ENCODE measurements at regions not wholly inside any gene's neighbourhood (a gene's known extent, or its start where the extent isn't known, plus 50 kb on each side); places are given as distances from the start of the nearest gene placed in this dataset.
"Not testable (repeated sequence)": the region's sequence is repeated elsewhere in the genome, so short reads cannot be mapped to it uniquely, and the experiment has no call there.

- DNase-seq (ENCODE audit: low spot score): no peak
Measured at GRCh38 chr11:25769287-25769686, 562.6 kb upstream of the ANO3 start.

- no peak for DNase-seq (ENCODE audit: low spot score)
Measured at GRCh38 chr11:25771605-25772004, 560.3 kb upstream of the ANO3 start.

GRCh38 chr11:25775603-25776002 lies 556.3 kb upstream of the ANO3 start:
- no peak for DNase-seq (ENCODE audit: low spot score)

- DNase-seq (ENCODE audit: low spot score): no peak
Measured at GRCh38 chr11:25776238-25776637, 555.7 kb upstream of the ANO3 start.

- DNase-seq (ENCODE audit: low spot score): no peak
Measured at GRCh38 chr11:25777343-25777742, 554.6 kb upstream of the ANO3 start.

GRCh38 chr11:25779033-25779432 lies 552.9 kb upstream of the ANO3 start:
- no peak for DNase-seq (ENCODE audit: low spot score)

- no peak for DNase-seq (ENCODE audit: low spot score)
Measured at GRCh38 chr11:25787416-25787815, 544.5 kb upstream of the ANO3 start.

- no peak for DNase-seq (ENCODE audit: low spot score)
Measured at GRCh38 chr11:25790396-25790795, 541.5 kb upstream of the ANO3 start.

- no peak for DNase-seq (ENCODE audit: low spot score)
Measured at GRCh38 chr11:25793637-25794036, 538.3 kb upstream of the ANO3 start.

GRCh38 chr11:25794804-25795203 lies 537.1 kb upstream of the ANO3 start:
- no peak for DNase-seq (ENCODE audit: low spot score)

GRCh38 chr11:25816411-25816810 lies 515.5 kb upstream of the ANO3 start:
- DNase-seq (ENCODE audit: low spot score): no peak

- DNase-seq (ENCODE audit: low spot score): no peak
Measured at GRCh38 chr11:25824688-25825087, 507.2 kb upstream of the ANO3 start.

GRCh38 chr11:25831485-25831884 lies 500.4 kb upstream of the ANO3 start:
- not testable (repeated sequence) for DNase-seq (ENCODE audit: low spot score)

- no peak for DNase-seq (ENCODE audit: low spot score)
Measured at GRCh38 chr11:25838918-25839625, 492.9 kb upstream of the ANO3 start.

GRCh38 chr11:25844811-25845210 lies 487.1 kb upstream of the ANO3 start:
- no peak for DNase-seq (ENCODE audit: low spot score)

- no peak for DNase-seq (ENCODE audit: low spot score)
Measured at GRCh38 chr11:25855916-25856315, 476.0 kb upstream of the ANO3 start.

- DNase-seq (ENCODE audit: low spot score): no peak
Measured at GRCh38 chr11:25859776-25860175, 472.2 kb upstream of the ANO3 start.

GRCh38 chr11:25860677-25861450 lies 471.1 kb upstream of the ANO3 start:
- no peak for DNase-seq (ENCODE audit: low spot score)

GRCh38 chr11:25862159-25862558 lies 469.8 kb upstream of the ANO3 start:
- no peak for DNase-seq (ENCODE audit: low spot score)

- DNase-seq (ENCODE audit: low spot score): no peak
Measured at GRCh38 chr11:25863986-25864385, 467.9 kb upstream of the ANO3 start.

- no peak for DNase-seq (ENCODE audit: low spot score)
Measured at GRCh38 chr11:25876456-25876965, 455.4 kb upstream of the ANO3 start.

GRCh38 chr11:25886036-25886435 lies 445.9 kb upstream of the ANO3 start:
- DNase-seq (ENCODE audit: low spot score): no peak

GRCh38 chr11:25890626-25891260 lies 441.2 kb upstream of the ANO3 start:
- no peak for DNase-seq (ENCODE audit: low spot score)

All from CD4-positive, alpha-beta T cell treated with Interleukin-15 for 4 hours (primary cell).